SK-N-SH treated with all-trans-retinoic acid at 6 μM for 48 hours (cell line): ENCODE measurements at regions not wholly inside any gene's neighbourhood (a gene's known extent, or its start where the extent isn't known, plus 50 kb on each side); places are given as distances from the start of the nearest gene placed in this dataset.

Source experiments
- CREB5 ChIP-seq: fragments of 250-450 bp; sonication (Bioruptor Pico); IDR thresholded peaks from 2 replicates; pipeline ENCODE4 v1.5.1; 2020; ENCODE audit warnings: low read depth, mild to moderate bottlenecking, moderate library complexity
- CSDC2 ChIP-seq: fragments of 250-450 bp; sonication (Bioruptor Pico); IDR thresholded peaks from 2 replicates; pipeline ENCODE4 v1.5.0; 2020; ENCODE audit warnings: mild to moderate bottlenecking, moderate library complexity
- CSRNP3 ChIP-seq: fragments of 250-450 bp; sonication (Bioruptor Pico); IDR thresholded peaks from 2 replicates; pipeline ENCODE4 v1.5.1; 2021; ENCODE audit warnings: mild to moderate bottlenecking, moderate library complexity
- ESRRG ChIP-seq: fragments of 250-450 bp; sonication (Bioruptor Pico); IDR thresholded peaks from 2 replicates; pipeline ENCODE4 v1.6.1; 2021; ENCODE audit warnings: mild to moderate bottlenecking
- OSR1 ChIP-seq: fragments of 250-450 bp; sonication (Bioruptor Pico); IDR thresholded peaks from 2 replicates; pipeline ENCODE4 v1.8.0; 2022; ENCODE audit warnings: moderate library complexity, mild to moderate bottlenecking, inconsistent platforms
- PATZ1 ChIP-seq: fragments of 250-450 bp; sonication (Bioruptor Pico); IDR thresholded peaks from 2 replicates; pipeline ENCODE4 v1.8.0; 2020; ENCODE audit warnings: mild to moderate bottlenecking, moderate library complexity, borderline replicate concordance
- PPARA ChIP-seq: fragments of 250-450 bp; sonication (Bioruptor Pico); IDR thresholded peaks from 2 replicates; pipeline ENCODE4 v1.5.0; 2020; ENCODE audit warnings: mild to moderate bottlenecking, borderline replicate concordance
- RARB ChIP-seq: fragments of 250-450 bp; sonication (Bioruptor Pico); IDR thresholded peaks from 2 replicates; pipeline ENCODE4 v1.8.0; 2021; ENCODE audit warnings: mild to moderate bottlenecking, moderate library complexity
- SNAI2 ChIP-seq: fragments of 250-450 bp; sonication (Bioruptor Pico); IDR thresholded peaks from 2 replicates; pipeline ENCODE4 v1.5.0; 2020; ENCODE audit warnings: mild to moderate bottlenecking, moderate library complexity
- TCF4 ChIP-seq: fragments of 250-450 bp; sonication (Bioruptor Pico); IDR thresholded peaks from 2 replicates; pipeline ENCODE4 v1.8.0; 2021; ENCODE audit warnings: mild to moderate bottlenecking, moderate library complexity, borderline replicate concordance
- TOX ChIP-seq: fragments of 250-450 bp; sonication (Bioruptor Pico); IDR thresholded peaks from 2 replicates; pipeline ENCODE4 v1.8.0; 2021; ENCODE audit warnings: mild to moderate bottlenecking, moderate library complexity, borderline replicate concordance
- TSHZ2 ChIP-seq: fragments of 250-450 bp; sonication (Bioruptor Pico); IDR thresholded peaks from 2 replicates; pipeline ENCODE4 v1.5.0; 2020; ENCODE audit warnings: mild to moderate bottlenecking, moderate library complexity
- ZFP30 ChIP-seq: fragments of 450-650 bp; formaldehyde crosslinking; IDR thresholded peaks from 2 replicates; pipeline ENCODE4 v1.5.0; 2022; ENCODE audit warnings: mild to moderate bottlenecking, moderate library complexity
- ZNF565 ChIP-seq: fragments of 450-650 bp; formaldehyde crosslinking; conservative IDR thresholded peaks from 2 replicates; pipeline ENCODE4 v1.5.0; 2020; ENCODE audit warnings: low read depth, mild to moderate bottlenecking, moderate library complexity

GRCh38 chr13:76723551-76724232 is 162.5 kb downstream of the KCTD12 start:
- no peak for TF ChIP-seq TSHZ2 (CRISPR knock-in tag)
- TF ChIP-seq PATZ1, result no peak
- TF ChIP-seq RARB (CRISPR knock-in tag), result no peak
- no peak for TF ChIP-seq CREB5 (CRISPR knock-in tag)
- TF ChIP-seq PPARA, result no peak
- TF ChIP-seq CSDC2 (CRISPR knock-in tag), result no peak
- TF ChIP-seq TOX, result no peak
- no peak for TF ChIP-seq OSR1 (CRISPR knock-in tag)
- no peak for TF ChIP-seq ZFP30 (CRISPR knock-in tag)
- TF ChIP-seq TCF4 (CRISPR knock-in tag), result no peak
- no peak for TF ChIP-seq CSRNP3 (CRISPR knock-in tag)
- TF ChIP-seq ZNF565 (CRISPR knock-in tag), result no peak
- no peak for TF ChIP-seq SNAI2
- TF ChIP-seq ESRRG (CRISPR knock-in tag), result no peak
